Nephron progenitor cell (in vitro differentiated cells): ENCODE measurements at regions not wholly inside any gene's neighbourhood (a gene's known extent, or its start where the extent isn't known, plus 50 kb on each side); places are given as distances from the start of the nearest gene placed in this dataset.

Source experiments
- DNase-seq: peaks from one replicate; pipeline ENCODE4 v3.0.0; 2021
- H3K27ac Mint-ChIP-seq: 2 replicates; pipeline ENCODE4 v1.8.0; 2021; ENCODE audit warnings: mild to moderate bottlenecking, moderate library complexity, mixed read lengths
- H3K27me3 Mint-ChIP-seq: 2 replicates; pipeline ENCODE4 v1.8.0; 2021; ENCODE audit warnings: mild to moderate bottlenecking, low read depth, mixed read lengths; ENCODE audit not compliant: poor library complexity
- H3K36me3 Mint-ChIP-seq: 2 replicates; pipeline ENCODE4 v1.8.0; 2021; ENCODE audit warnings: low read depth, mixed read lengths
- H3K4me1 Mint-ChIP-seq: 2 replicates; pipeline ENCODE4 v1.8.0; 2021; ENCODE audit warnings: mixed read lengths
- H3K4me3 Mint-ChIP-seq: 2 replicates; pipeline ENCODE4 v1.8.0; 2021; ENCODE audit warnings: mild to moderate bottlenecking, moderate library complexity, mixed read lengths
- H3K9me3 Mint-ChIP-seq: 2 replicates; pipeline ENCODE4 v1.8.0; 2021; ENCODE audit warnings: mild to moderate bottlenecking, moderate library complexity, mixed read lengths
- CTCF ChIP-seq: fragments of 200-600 bp; sonication (generic); IDR thresholded peaks from 2 replicates; pipeline ENCODE4 v1.5.0; 2021; ENCODE audit warnings: antibody characterized with exemption

GRCh38 chr14:38339696-38340095, 83.8 kb upstream of the CLEC14A start:
- H3K4me3 Mint-ChIP-seq = no peak overlapping the region
- H3K27me3 Mint-ChIP-seq = no peaks in the 10 kb centered on the region
- no peak for TF ChIP-seq CTCF
- no peak for DNase-seq
- no peak overlapping the region for H3K27ac Mint-ChIP-seq
- no peaks in the 10 kb centered on the region for H3K9me3 Mint-ChIP-seq
- H3K4me1 Mint-ChIP-seq = no peaks in the 10 kb centered on the region
- no peaks in the 10 kb centered on the region for H3K36me3 Mint-ChIP-seq

- no peak for TF ChIP-seq CTCF
- Mint-ChIP-seq H3K4me1 (no peaks in the 10 kb centered on the region), H3K4me3 (no peak overlapping the region), H3K9me3 (no peaks in the 10 kb centered on the region), H3K27ac (no peak overlapping the region), H3K36me3 (no peaks in the 10 kb centered on the region), H3K27me3 (no peaks in the 10 kb centered on the region)
- no peak for DNase-seq
Observed at GRCh38 chr14:38336298-38336697, 80.4 kb upstream of the CLEC14A start.

GRCh38 chr14:38330275-38330674, 74.4 kb upstream of the CLEC14A start:
- no peak overlapping the region for H3K27ac Mint-ChIP-seq
- H3K27me3 Mint-ChIP-seq = no peaks in the 10 kb centered on the region
- DNase-seq = no peak
- peaks cover 6% of the 10 kb centered on the region for H3K9me3 Mint-ChIP-seq
- no peak for TF ChIP-seq CTCF
- no peaks in the 10 kb centered on the region for H3K36me3 Mint-ChIP-seq
- H3K4me1 Mint-ChIP-seq = no peaks in the 10 kb centered on the region
- no peak overlapping the region for H3K4me3 Mint-ChIP-seq

GRCh38 chr14:38329246-38329645, 73.4 kb upstream of the CLEC14A start:
- Mint-ChIP-seq H3K27ac (no peak overlapping the region), H3K4me3 (no peak overlapping the region), H3K36me3 (no peaks in the 10 kb centered on the region), H3K4me1 (no peaks in the 10 kb centered on the region), H3K9me3 (peaks cover 6% of the 10 kb centered on the region), H3K27me3 (no peaks in the 10 kb centered on the region)
- no peak for TF ChIP-seq CTCF
- no peak for DNase-seq

GRCh38 chr14:38316922-38317321, 61.0 kb upstream of the CLEC14A start:
- Mint-ChIP-seq H3K4me1 (peaks cover 3% of the 10 kb centered on the region), H3K36me3 (no peaks in the 10 kb centered on the region), H3K27ac (no peak overlapping the region), H3K9me3 (peaks cover 2% of the 10 kb centered on the region), H3K27me3 (peaks cover 4% of the 10 kb centered on the region), H3K4me3 (no peak overlapping the region)
- TF ChIP-seq CTCF = no peak
- no peak for DNase-seq

GRCh38 chr14:38311655-38312054, 55.8 kb upstream of the CLEC14A start:
- DNase-seq = no peak
- H3K4me1 Mint-ChIP-seq = peaks cover 28% of the 10 kb centered on the region
- H3K9me3 Mint-ChIP-seq = no peaks in the 10 kb centered on the region
- no peaks in the 10 kb centered on the region for H3K36me3 Mint-ChIP-seq
- no peak overlapping the region for H3K4me3 Mint-ChIP-seq
- peak overlapping the region; percentile 71 for H3K27ac Mint-ChIP-seq
- no peak for TF ChIP-seq CTCF
- H3K27me3 Mint-ChIP-seq = peaks cover under 1% of the 10 kb centered on the region
